SKM-1 treated with dmso at 0.1 percent for 144 hours (cell line): ENCODE measurements at regions not wholly inside any gene's neighbourhood (a gene's known extent, or its start where the extent isn't known, plus 50 kb on each side); places are given as distances from the start of the nearest gene placed in this dataset.
"Not testable (repeated sequence)": the region's sequence is repeated elsewhere in the genome, so short reads cannot be mapped to it uniquely, and the experiment has no call there.

ENCODE experiments used
- DNase-seq: peaks from one replicate; lab custom pipeline; 2025; ENCODE audit not compliant: unreplicated experiment; lab: John Stamatoyannopoulos, UW

- not testable (repeated sequence) for DNase-seq
Observed at GRCh38 chr14:105772710-105773250, 246.4 kb downstream of the TMEM121 start.

DNA sequence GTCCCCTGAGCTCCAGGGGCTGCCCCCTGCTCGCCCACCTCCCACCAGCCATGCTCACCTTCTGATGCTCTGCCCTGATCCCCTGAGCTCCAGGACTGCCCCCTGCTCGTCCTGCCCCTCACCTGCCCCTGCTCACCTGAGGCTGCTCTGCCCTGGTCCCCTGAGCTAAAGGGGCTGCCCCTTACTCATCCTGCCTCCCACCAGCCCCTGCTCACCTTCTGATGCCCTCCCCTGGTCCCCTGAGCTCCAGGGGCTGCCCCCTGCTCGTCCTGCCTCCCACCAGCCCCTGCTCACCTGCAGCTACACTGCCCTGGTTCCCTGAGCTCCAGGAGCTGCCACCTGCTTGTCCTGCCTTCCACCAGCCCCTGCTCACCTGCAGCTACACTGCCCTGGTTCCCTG lies 247.2 kb downstream of the TMEM121 start:
- DNase-seq, result no peak

GRCh38 chr14:105774001-105774400 lies 247.6 kb downstream of the TMEM121 start:
- no peak for DNase-seq

DNA sequence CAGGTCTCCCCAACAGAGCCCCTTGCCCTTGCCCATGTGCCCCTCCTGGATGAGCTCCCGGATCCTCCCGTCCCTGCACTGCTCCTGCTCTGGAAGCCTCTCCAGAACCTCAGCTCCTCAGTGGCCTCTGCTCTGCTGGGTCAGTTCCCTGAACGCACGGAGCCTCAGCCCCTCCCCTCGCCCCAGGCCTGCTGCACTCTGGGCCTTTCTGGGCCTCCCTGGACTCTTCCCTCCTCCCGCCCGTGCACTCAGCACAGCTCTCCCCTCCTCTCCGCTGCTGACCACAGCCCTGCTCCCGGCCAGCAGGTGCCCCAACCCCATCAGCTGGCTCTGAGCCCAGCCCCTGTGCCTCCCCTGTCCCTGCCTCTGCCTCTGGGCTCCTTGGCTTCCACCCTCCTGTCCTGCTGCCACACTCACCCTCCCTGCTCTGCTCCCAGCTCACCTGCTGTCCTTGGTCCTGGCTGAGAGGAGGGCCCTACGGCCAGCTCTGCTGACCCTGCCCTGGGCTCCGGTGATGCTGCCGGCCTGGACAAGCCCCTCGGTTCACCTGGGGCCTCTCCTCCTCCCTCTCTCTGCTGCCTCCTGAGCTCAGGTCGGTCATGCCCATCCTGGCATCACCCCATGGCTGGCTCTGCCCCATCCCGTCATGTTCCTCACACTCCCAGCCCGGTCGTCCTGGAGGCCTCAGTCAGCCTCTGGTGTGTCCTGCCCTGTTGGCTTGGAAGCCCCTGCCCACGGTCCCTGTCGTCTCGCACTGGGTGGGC lies 248.4 kb downstream of the TMEM121 start:
- DNase-seq, result not testable (repeated sequence)

- DNase-seq, result not testable (repeated sequence)
Observed at GRCh38 chr14:105775349-105775923, 249.1 kb downstream of the TMEM121 start.

- not testable (repeated sequence) for DNase-seq
Observed at GRCh38 chr14:105776112-105776511, 249.7 kb downstream of the TMEM121 start.

- DNase-seq, result no peak
Observed at GRCh38 chr14:105776924-105777323, 250.5 kb downstream of the TMEM121 start.

DNA sequence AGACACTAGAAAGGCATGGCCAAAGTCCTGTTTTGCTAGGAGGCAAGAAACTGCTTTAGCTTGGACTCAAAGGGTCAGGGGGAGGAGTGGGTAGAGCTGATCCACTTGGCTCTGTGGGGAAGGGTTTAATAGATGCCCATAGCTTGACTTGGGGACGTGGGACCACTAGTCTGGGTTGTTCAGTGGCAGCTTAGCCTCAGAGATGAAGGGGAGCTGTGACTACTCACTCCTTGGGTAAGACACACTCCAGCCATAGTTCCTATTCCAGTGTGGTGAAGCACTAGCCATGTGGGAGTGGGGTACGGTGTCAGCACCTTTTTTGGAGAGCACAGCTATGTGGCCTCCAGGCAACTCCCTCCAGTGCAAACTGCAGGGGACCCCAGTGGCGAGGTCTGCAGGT lies 257.3 kb downstream of the TMEM121 start:
- no peak for DNase-seq

- no peak for DNase-seq
Observed at GRCh38 chr14:105793836-105794235, 267.5 kb downstream of the TMEM121 start.

GRCh38 chr14:105797546-105797945 lies 271.2 kb downstream of the TMEM121 start:
- no peak for DNase-seq

- no peak for DNase-seq
Observed at GRCh38 chr14:105805701-105806100, 279.3 kb downstream of the TMEM121 start.

DNA sequence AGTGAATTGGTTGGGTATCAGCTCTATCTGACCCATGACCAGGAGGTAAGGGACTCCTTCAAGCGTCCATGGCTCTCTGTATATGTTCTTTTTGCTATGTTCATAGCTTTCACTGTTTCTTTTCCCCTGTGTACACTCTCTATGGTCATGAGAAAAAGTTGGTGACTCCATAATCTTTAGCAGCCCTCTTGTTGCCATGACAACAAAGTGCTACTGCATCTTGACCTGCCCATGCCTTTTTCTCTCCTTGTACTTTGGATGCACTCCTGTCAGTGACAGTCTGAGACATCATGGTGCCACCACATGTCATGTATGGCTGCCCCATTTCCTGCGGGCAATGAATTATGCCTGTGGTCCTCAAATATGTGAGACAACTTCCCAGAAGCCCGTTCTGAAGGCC lies 280.2 kb downstream of the TMEM121 start:
- DNase-seq, result no peak

- DNase-seq, result no peak
Observed at GRCh38 chr14:105817971-105818711, 291.8 kb downstream of the TMEM121 start.

DNA sequence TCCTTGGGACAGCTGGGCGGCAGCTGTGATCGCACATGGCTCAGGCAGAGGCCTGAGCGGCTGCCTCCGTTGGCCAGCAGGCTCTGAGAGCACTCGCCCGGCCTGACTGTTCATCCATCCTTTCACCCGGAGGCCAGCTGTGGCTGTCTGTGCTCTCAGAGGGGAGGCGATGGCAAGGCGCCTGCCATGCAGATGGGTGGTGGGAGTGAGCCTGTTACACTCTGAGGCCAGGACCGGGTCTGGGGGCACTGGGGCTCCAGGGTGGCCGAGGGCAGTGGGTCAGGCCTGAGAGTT lies 292.3 kb downstream of the TMEM121 start:
- DNase-seq, result no peak

GRCh38 chr14:105830171-105830570 lies 303.8 kb downstream of the TMEM121 start:
- no peak for DNase-seq

GRCh38 chr14:105836160-105836559 lies 309.8 kb downstream of the TMEM121 start:
- no peak for DNase-seq

GRCh38 chr14:105836730-105837129 lies 310.3 kb downstream of the TMEM121 start:
- no peak for DNase-seq

- no peak for DNase-seq
Observed at GRCh38 chr14:105837349-105838063, 311.1 kb downstream of the TMEM121 start.

- DNase-seq, result no peak
Observed at GRCh38 chr14:105838107-105838506, 311.7 kb downstream of the TMEM121 start.

DNA sequence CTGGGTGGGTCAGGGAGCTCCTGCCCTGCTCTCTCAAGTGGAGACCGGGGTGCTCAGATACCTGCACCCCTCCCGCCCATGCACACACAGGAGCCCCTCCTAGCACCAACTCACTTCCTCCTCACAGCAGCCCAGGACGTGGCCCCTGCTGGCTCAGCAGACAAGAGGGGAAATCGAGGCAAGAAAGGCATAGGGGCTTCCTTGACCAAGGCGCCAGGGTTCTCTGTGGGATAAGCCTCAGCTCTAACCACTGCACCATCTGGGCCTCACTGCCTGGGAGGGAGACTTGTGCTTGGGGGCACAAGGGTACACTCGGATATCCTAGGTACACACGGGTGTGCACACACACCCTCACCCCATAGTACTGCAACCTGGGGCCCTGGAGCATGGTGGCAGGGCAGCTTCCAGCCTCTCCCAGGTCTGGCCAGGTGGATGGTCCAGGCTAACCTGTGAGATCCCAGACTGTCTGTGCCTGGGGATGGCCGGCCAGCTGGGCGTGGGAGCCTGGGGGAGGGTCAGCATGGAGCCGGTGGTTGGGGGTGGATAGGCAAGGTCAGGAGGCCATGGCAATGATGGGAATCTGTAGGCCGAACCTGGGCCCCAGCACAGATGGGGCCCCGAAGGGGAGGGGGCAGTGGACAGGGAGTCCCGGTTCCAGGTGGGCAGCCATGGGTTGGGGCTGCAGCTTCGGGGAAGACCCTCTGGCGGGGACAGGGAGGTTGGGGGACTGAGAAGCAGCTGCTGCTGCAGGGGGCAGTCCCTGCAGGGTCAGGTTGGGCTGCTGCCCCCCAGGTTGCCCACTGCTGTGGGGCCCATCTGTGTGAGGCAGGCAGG lies 312.4 kb downstream of the TMEM121 start:
- DNase-seq, result no peak
